Sigmoid colon (tissue), 4 donors: ENCODE measurements at regions not wholly inside any gene's neighbourhood (a gene's known extent, or its start where the extent isn't known, plus 50 kb on each side); places are given as distances from the start of the nearest gene placed in this dataset.

ENCODE experiments used
- CTCF ChIP-seq, 4 experiments: fragments of 450-650 bp in 3 of 4; fragments of 200-600 bp in 1 of 4; IDR thresholded peaks; one replicate each; pipeline ENCODE4 v1.5.1; 2016 to 2019; ENCODE audit warnings: antibody characterized with exemption in 4 of 4, mild to moderate bottlenecking in 3 of 4, moderate library complexity in 2 of 4
- EP300 ChIP-seq, 4 donors: sonication (generic); formaldehyde crosslinking; IDR thresholded peaks; one replicate each; pipeline ENCODE4 v1.6.1; 2017; ENCODE audit warnings: antibody characterized with exemption in 4 of 4
- POLR2A ChIP-seq, 2 donors: fragments of 450-650 bp; IDR thresholded peaks; one replicate each; pipeline ENCODE4 v1.6.1; 2016; ENCODE audit warnings: antibody characterized with exemption in 2 of 2, mild to moderate bottlenecking in 2 of 2, moderate library complexity in 2 of 2
- POLR2AphosphoS5 ChIP-seq, 4 donors: sonication (generic); formaldehyde crosslinking; IDR thresholded peaks; one replicate each; pipeline ENCODE4 v1.6.1; 2017; ENCODE audit warnings: antibody characterized with exemption in 4 of 4

- no peak for TF ChIP-seq POLR2AphosphoS5 (IDR thresholded peaks at IDR 0.05)
- TF ChIP-seq POLR2A (IDR thresholded peaks at IDR 0.05) = no peak
- TF ChIP-seq CTCF (IDR thresholded peaks at IDR 0.05) = no peak
- no peak for TF ChIP-seq EP300 (IDR thresholded peaks at IDR 0.05)
Measured at GRCh38 chr2:215752436-215752835, 260.9 kb downstream of the MREG start.
